Activated CD4-positive, alpha-beta T cell treated with anti-CD3 and anti-CD28 coated beads, Interleukin-2, amount 10 ng/mL, durations not matched to agents 7 days and 5 days (primary cell): ENCODE measurements at regions not wholly inside any gene's neighbourhood (a gene's known extent, or its start where the extent isn't known, plus 50 kb on each side); places are given as distances from the start of the nearest gene placed in this dataset.

ENCODE experiments used
- CTCF ChIA-PET: fragments of 350-600 bp; sonication (Branson Sonifier 250); formaldehyde crosslinking; loops from one replicate; lab custom pipeline; 2021; ENCODE audit warnings: antibody characterized with exemption; lab: Charles Lee
- POLR2A ChIA-PET: fragments of 350-600 bp; sonication (Branson Sonifier 250); formaldehyde crosslinking; loops from one replicate; lab custom pipeline; 2021; ENCODE audit warnings: antibody characterized with exemption; lab: Charles Lee
- DNase-seq: peaks from one replicate; pipeline ENCODE4 v3.0.0-alpha.2; 2020
- H3K27ac Mint-ChIP-seq: one replicate; pipeline ENCODE4 v1.8.0; 2021; ENCODE audit warnings: mild to moderate bottlenecking, moderate library complexity, mixed read lengths
- H3K27me3 Mint-ChIP-seq: one replicate; pipeline ENCODE4 v1.8.0; 2021; ENCODE audit warnings: mixed read lengths
- H3K36me3 Mint-ChIP-seq: one replicate; pipeline ENCODE4 v1.8.0; 2021; ENCODE audit warnings: low read depth, mixed read lengths
- H3K4me1 Mint-ChIP-seq: one replicate; pipeline ENCODE4 v1.8.0; 2021; ENCODE audit warnings: mixed read lengths
- H3K4me3 Mint-ChIP-seq: one replicate; pipeline ENCODE4 v1.8.0; 2021; ENCODE audit warnings: mild to moderate bottlenecking, moderate library complexity, mixed read lengths
- H3K9me3 Mint-ChIP-seq: one replicate; pipeline ENCODE4 v1.8.0; 2021; ENCODE audit warnings: mixed read lengths

- no peaks in the 10 kb centered on the region for H3K9me3 Mint-ChIP-seq
- H3K36me3 Mint-ChIP-seq, result no peaks in the 10 kb centered on the region
- no peak overlapping the region for H3K4me3 Mint-ChIP-seq
- no peaks in the 10 kb centered on the region for H3K4me1 Mint-ChIP-seq
- CTCF ChIA-PET, result no interaction called here
- no peak overlapping the region for H3K27ac Mint-ChIP-seq
- DNase-seq, result no peak
- no peaks in the 10 kb centered on the region for H3K27me3 Mint-ChIP-seq
- POLR2A ChIA-PET, result no interaction called here
Measured at GRCh38 chr4:162684998-162685397, 481.7 kb downstream of the NAF1 start.

- ChIA-PET CTCF (no interaction called here), POLR2A (no interaction called here)
- Mint-ChIP-seq H3K27ac (no peak overlapping the region), H3K4me3 (no peak overlapping the region), H3K27me3 (no peaks in the 10 kb centered on the region), H3K9me3 (no peaks in the 10 kb centered on the region), H3K36me3 (no peaks in the 10 kb centered on the region), H3K4me1 (no peaks in the 10 kb centered on the region)
- DNase-seq, result no peak
Measured at GRCh38 chr4:162684371-162684700, 482.4 kb downstream of the NAF1 start.

GRCh38 chr4:162683659-162684370, 482.9 kb downstream of the NAF1 start:
- Mint-ChIP-seq H3K4me3 (no peak overlapping the region), H3K9me3 (no peaks in the 10 kb centered on the region), H3K27me3 (no peaks in the 10 kb centered on the region), H3K27ac (no peak overlapping the region), H3K36me3 (no peaks in the 10 kb centered on the region), H3K4me1 (no peaks in the 10 kb centered on the region)
- CTCF ChIA-PET, result no interaction called here
- no peak for DNase-seq
- POLR2A ChIA-PET, result no interaction called here

- Mint-ChIP-seq H3K36me3 (no peaks in the 10 kb centered on the region), H3K27ac (no peak overlapping the region), H3K27me3 (no peaks in the 10 kb centered on the region), H3K4me1 (no peaks in the 10 kb centered on the region), H3K9me3 (peaks cover 3% of the 10 kb centered on the region), H3K4me3 (no peak overlapping the region)
- DNase-seq, result no peak
- ChIA-PET POLR2A (no interaction called here), CTCF (no interaction called here)
Measured at GRCh38 chr4:162682651-162683050, 484.0 kb downstream of the NAF1 start.

- no peak overlapping the region for H3K27ac Mint-ChIP-seq
- H3K4me3 Mint-ChIP-seq, result no peak overlapping the region
- no peaks in the 10 kb centered on the region for H3K4me1 Mint-ChIP-seq
- H3K9me3 Mint-ChIP-seq, result peaks cover 3% of the 10 kb centered on the region
- no peaks in the 10 kb centered on the region for H3K27me3 Mint-ChIP-seq
- POLR2A ChIA-PET, result no interaction called here
- CTCF ChIA-PET, result no interaction called here
- DNase-seq, result no peak
- H3K36me3 Mint-ChIP-seq, result no peaks in the 10 kb centered on the region
Measured at GRCh38 chr4:162681212-162681611, 485.5 kb downstream of the NAF1 start.

- Mint-ChIP-seq H3K27ac (no peak overlapping the region), H3K4me1 (no peaks in the 10 kb centered on the region), H3K27me3 (no peaks in the 10 kb centered on the region), H3K4me3 (no peak overlapping the region), H3K9me3 (peaks cover 4% of the 10 kb centered on the region), H3K36me3 (no peaks in the 10 kb centered on the region)
- no peak for DNase-seq
- POLR2A ChIA-PET, result no interaction called here
- CTCF ChIA-PET, result no interaction called here
Measured at GRCh38 chr4:162675661-162676060, 491.0 kb downstream of the NAF1 start.

GRCh38 chr4:162661913-162662312, 498.1 kb upstream of the FSTL5 start:
- Mint-ChIP-seq H3K27ac (no peak overlapping the region), H3K9me3 (no peaks in the 10 kb centered on the region), H3K36me3 (no peaks in the 10 kb centered on the region), H3K4me3 (no peak overlapping the region), H3K27me3 (no peaks in the 10 kb centered on the region), H3K4me1 (no peaks in the 10 kb centered on the region)
- ChIA-PET CTCF (no interaction called here), POLR2A (no interaction called here)
- no peak for DNase-seq

GRCh38 chr4:162659716-162660115, 495.9 kb upstream of the FSTL5 start:
- CTCF ChIA-PET, result no interaction called here

GRCh38 chr4:162657966-162658365, 494.2 kb upstream of the FSTL5 start:
- Mint-ChIP-seq H3K4me1 (no peaks in the 10 kb centered on the region), H3K36me3 (no peaks in the 10 kb centered on the region), H3K27ac (no peak overlapping the region), H3K27me3 (no peaks in the 10 kb centered on the region), H3K9me3 (no peaks in the 10 kb centered on the region), H3K4me3 (no peak overlapping the region)
- DNase-seq, result no peak
- CTCF ChIA-PET, result no interaction called here
- POLR2A ChIA-PET, result no interaction called here

More at GRCh38 chr4:162659716-162660115, 495.9 kb upstream of the FSTL5 start:
- Mint-ChIP-seq H3K4me3 (no peak overlapping the region), H3K36me3 (no peaks in the 10 kb centered on the region), H3K27me3 (no peaks in the 10 kb centered on the region), H3K9me3 (no peaks in the 10 kb centered on the region), H3K4me1 (no peaks in the 10 kb centered on the region), H3K27ac (no peak overlapping the region)
- DNase-seq, result no peak
- POLR2A ChIA-PET, result no interaction called here

- Mint-ChIP-seq H3K4me1 (no peaks in the 10 kb centered on the region), H3K36me3 (no peaks in the 10 kb centered on the region), H3K27ac (no peak overlapping the region), H3K4me3 (no peak overlapping the region), H3K27me3 (no peaks in the 10 kb centered on the region), H3K9me3 (no peaks in the 10 kb centered on the region)
- DNase-seq, result no peak
- POLR2A ChIA-PET, result no interaction called here
- CTCF ChIA-PET, result no interaction called here
Measured at GRCh38 chr4:162650166-162650565, 486.4 kb upstream of the FSTL5 start.

GRCh38 chr4:162645381-162645780, 481.6 kb upstream of the FSTL5 start:
- ChIA-PET CTCF (no interaction called here), POLR2A (interaction anchor here (0.7 kb wide), 1 partner anchor 516 kb away, joined by 3 read pairs; no protein-coding TSS in a partner anchor)
- no peak overlapping the region for H3K27ac Mint-ChIP-seq
- no peak overlapping the region for H3K4me3 Mint-ChIP-seq
- H3K27me3 Mint-ChIP-seq, result no peaks in the 10 kb centered on the region
- H3K9me3 Mint-ChIP-seq, result no peaks in the 10 kb centered on the region
- no peaks in the 10 kb centered on the region for H3K4me1 Mint-ChIP-seq
- DNase-seq, result no peak
- H3K36me3 Mint-ChIP-seq, result no peaks in the 10 kb centered on the region

- CTCF ChIA-PET, result no interaction called here
- no peaks in the 10 kb centered on the region for H3K9me3 Mint-ChIP-seq
- H3K4me3 Mint-ChIP-seq, result no peak overlapping the region
Measured at GRCh38 chr4:162644346-162644745, 480.5 kb upstream of the FSTL5 start.

GRCh38 chr4:162640152-162640551, 476.4 kb upstream of the FSTL5 start:
- Mint-ChIP-seq H3K4me1 (no peaks in the 10 kb centered on the region), H3K27ac (no peak overlapping the region), H3K4me3 (no peak overlapping the region)

More at GRCh38 chr4:162644346-162644745, 480.5 kb upstream of the FSTL5 start:
- no peaks in the 10 kb centered on the region for H3K36me3 Mint-ChIP-seq
- H3K4me1 Mint-ChIP-seq, result no peaks in the 10 kb centered on the region
- H3K27ac Mint-ChIP-seq, result no peak overlapping the region
- no peak for DNase-seq
- POLR2A ChIA-PET, result no interaction called here
- H3K27me3 Mint-ChIP-seq, result no peaks in the 10 kb centered on the region

GRCh38 chr4:162634390-162634789, 470.6 kb upstream of the FSTL5 start:
- CTCF ChIA-PET, result no interaction called here
- H3K4me1 Mint-ChIP-seq, result no peaks in the 10 kb centered on the region

More at GRCh38 chr4:162640152-162640551, 476.4 kb upstream of the FSTL5 start:
- Mint-ChIP-seq H3K27me3 (no peaks in the 10 kb centered on the region), H3K9me3 (peaks cover 2% of the 10 kb centered on the region), H3K36me3 (no peaks in the 10 kb centered on the region)
- ChIA-PET CTCF (no interaction called here), POLR2A (no interaction called here)
- no peak for DNase-seq

More at GRCh38 chr4:162634390-162634789, 470.6 kb upstream of the FSTL5 start:
- H3K27me3 Mint-ChIP-seq, result no peaks in the 10 kb centered on the region
- peaks cover 2% of the 10 kb centered on the region for H3K9me3 Mint-ChIP-seq
- no peak for DNase-seq
- H3K36me3 Mint-ChIP-seq, result no peaks in the 10 kb centered on the region
- POLR2A ChIA-PET, result no interaction called here
- H3K27ac Mint-ChIP-seq, result no peak overlapping the region
- no peak overlapping the region for H3K4me3 Mint-ChIP-seq
